Naive thymus-derived CD8-positive, alpha-beta T cell (primary cell): ENCODE measurements at regions not wholly inside any gene's neighbourhood (a gene's known extent, or its start where the extent isn't known, plus 50 kb on each side); places are given as distances from the start of the nearest gene placed in this dataset.

Source experiments
- ATAC-seq, 2 donors: fragments of 150-1000 bp; cut with Tn5 transposase in 1 of 2; sonication (Bioruptor Pico), chemical (Tn5 transposase) in 1 of 2; 1 replicate in 1 of 2; 2 replicates in 1 of 2; pipeline ENCODE4 v1.10.0; 2021; ENCODE audit warnings: mild to moderate bottlenecking in 2 of 2, moderate library complexity in 2 of 2
- POLR2A ChIA-PET: fragments of 350-600 bp; sonication (Branson Sonifier 250); formaldehyde crosslinking; loops from one replicate; lab custom pipeline; 2021; ENCODE audit warnings: antibody characterized with exemption; lab: Charles Lee
- DNase-seq, 10 donors: peaks; one replicate each; pipeline versions ENCODE4 v3.0.0 to v3.0.0-alpha.2; 2020 to 2022
- H3K27ac Mint-ChIP-seq, 10 donors: one replicate each; pipeline ENCODE4 v1.8.0; 2020 to 2022; ENCODE audit warnings: mild to moderate bottlenecking in 10 of 10, mixed read lengths in 10 of 10, moderate library complexity in 4 of 10, inconsistent platforms in 1 of 10
- H3K27me3 Mint-ChIP-seq, 5 donors: one replicate each; pipeline ENCODE4 v1.8.0; 2021 to 2022; ENCODE audit warnings: mixed read lengths in 5 of 5
- H3K36me3 Mint-ChIP-seq, 3 donors: one replicate each; pipeline ENCODE4 v1.8.0; 2020 to 2022; ENCODE audit warnings: mixed read lengths in 3 of 3, mild to moderate bottlenecking in 2 of 3, inconsistent platforms in 1 of 3
- H3K4me1 Mint-ChIP-seq, 4 donors: one replicate each; pipeline ENCODE4 v1.8.0; 2021 to 2022; ENCODE audit warnings: mixed read lengths in 4 of 4
- H3K4me3 Mint-ChIP-seq, 10 donors: one replicate each; pipeline ENCODE4 v1.8.0; 2020 to 2022; ENCODE audit warnings: mild to moderate bottlenecking in 10 of 10, mixed read lengths in 10 of 10, moderate library complexity in 6 of 10, inconsistent platforms in 1 of 10
- H3K9me3 Mint-ChIP-seq, 9 donors: one replicate each; pipeline ENCODE4 v1.8.0; 2020 to 2022; ENCODE audit warnings: mixed read lengths in 9 of 9, mild to moderate bottlenecking in 3 of 9, inconsistent platforms in 1 of 9, moderate library complexity in 1 of 9

- H3K4me1 Mint-ChIP-seq, result peaks cover under 1 to 13% (median 6%) of the 10 kb centered on the region in 4 donors
- no peak overlapping the region for H3K4me3 Mint-ChIP-seq
- H3K9me3 Mint-ChIP-seq, result peaks cover 5 to 22% (median 13%) of the 10 kb centered on the region in 9 donors
- DNase-seq (no peak), ATAC-seq (no peak)
- no peak overlapping the region for H3K27ac Mint-ChIP-seq
- no peaks in the 10 kb centered on the region for H3K27me3 Mint-ChIP-seq
- H3K36me3 Mint-ChIP-seq, result peaks cover 0 to 25% (median 0%) of the 10 kb centered on the region in 3 donors
- POLR2A ChIA-PET, result no interaction called here
Measured at GRCh38 chr13:73273276-73273675, 214.5 kb downstream of the KLF5 start.

GRCh38 chr13:73272831-73273230, 214.0 kb downstream of the KLF5 start:
- ATAC-seq (no peak), DNase-seq (no peak)
- peaks cover 0 to 21% (median 2%) of the 10 kb centered on the region in 3 donors for H3K36me3 Mint-ChIP-seq
- no peaks in the 10 kb centered on the region for H3K27me3 Mint-ChIP-seq
- no peak overlapping the region for H3K4me3 Mint-ChIP-seq
- peaks cover 5 to 21% (median 11%) of the 10 kb centered on the region in 9 donors for H3K9me3 Mint-ChIP-seq
- POLR2A ChIA-PET, result no interaction called here
- H3K4me1 Mint-ChIP-seq, result peaks cover 2 to 13% (median 6%) of the 10 kb centered on the region in 4 donors
- H3K27ac Mint-ChIP-seq, result no peak overlapping the region

GRCh38 chr13:73268306-73268705, 209.5 kb downstream of the KLF5 start:
- no peak for ATAC-seq
- Mint-ChIP-seq H3K36me3 (peaks cover 0 to 11% (median 2%) of the 10 kb centered on the region in 3 donors), H3K9me3 (peaks cover 0 to 12% (median 9%) of the 10 kb centered on the region in 9 donors), H3K27ac (no peak overlapping the region), H3K4me1 (peaks cover 0 to 2% (median 0%) of the 10 kb centered on the region in 4 donors), H3K27me3 (no peaks in the 10 kb centered on the region), H3K4me3 (no peak overlapping the region)
- POLR2A ChIA-PET, result no interaction called here
- no peak for DNase-seq

GRCh38 chr13:73266640-73267180, 207.9 kb downstream of the KLF5 start:
- no peak for DNase-seq
- H3K27me3 Mint-ChIP-seq, result no peaks in the 10 kb centered on the region
- no peak overlapping the region for H3K4me3 Mint-ChIP-seq
- POLR2A ChIA-PET, result no interaction called here
- peaks cover 0 to 12% (median 9%) of the 10 kb centered on the region in 9 donors for H3K9me3 Mint-ChIP-seq
- ATAC-seq, result no peak
- no peak overlapping the region for H3K27ac Mint-ChIP-seq
- peaks cover 0 to 2% (median 0%) of the 10 kb centered on the region in 4 donors for H3K4me1 Mint-ChIP-seq
- H3K36me3 Mint-ChIP-seq, result peaks cover 0 to 11% (median 2%) of the 10 kb centered on the region in 3 donors

- peaks cover 0 to 4% (median 0%) of the 10 kb centered on the region in 5 donors for H3K27me3 Mint-ChIP-seq
- no peak for DNase-seq
- H3K27ac Mint-ChIP-seq, result no peak overlapping the region
- ATAC-seq, result no peak
- H3K36me3 Mint-ChIP-seq, result peaks cover 0 to 2% (median 0%) of the 10 kb centered on the region in 3 donors
- H3K4me1 Mint-ChIP-seq, result no peaks in the 10 kb centered on the region
- H3K4me3 Mint-ChIP-seq, result no peak overlapping the region
- H3K9me3 Mint-ChIP-seq, result no peaks in the 10 kb centered on the region
- POLR2A ChIA-PET, result no interaction called here
Measured at GRCh38 chr13:73262862-73263627, 204.2 kb downstream of the KLF5 start.

- H3K36me3 Mint-ChIP-seq, result peaks cover 0 to 2% (median 0%) of the 10 kb centered on the region in 3 donors
- H3K27ac Mint-ChIP-seq, result no peak overlapping the region
- no peak for ATAC-seq
- no peaks in the 10 kb centered on the region for H3K4me1 Mint-ChIP-seq
- H3K9me3 Mint-ChIP-seq, result no peaks in the 10 kb centered on the region
- POLR2A ChIA-PET, result no interaction called here
- no peak for DNase-seq
- H3K4me3 Mint-ChIP-seq, result no peak overlapping the region
- H3K27me3 Mint-ChIP-seq, result peaks cover 0 to 4% (median 0%) of the 10 kb centered on the region in 5 donors
Measured at GRCh38 chr13:73261739-73262216, 203.0 kb downstream of the KLF5 start.

- Mint-ChIP-seq H3K36me3 (peaks cover 0 to 2% (median 0%) of the 10 kb centered on the region in 3 donors), H3K27ac (no peak overlapping the region), H3K27me3 (peaks cover 0 to 4% (median 0%) of the 10 kb centered on the region in 5 donors), H3K9me3 (no peaks in the 10 kb centered on the region), H3K4me3 (no peak overlapping the region), H3K4me1 (peaks cover 0 to 2% (median 0%) of the 10 kb centered on the region in 4 donors)
- no peak for ATAC-seq
- POLR2A ChIA-PET, result no interaction called here
- no peak for DNase-seq
Measured at GRCh38 chr13:73259061-73260017, 200.5 kb downstream of the KLF5 start.

GRCh38 chr13:73258406-73258805, 199.6 kb downstream of the KLF5 start:
- no peak overlapping the region for H3K4me3 Mint-ChIP-seq
- POLR2A ChIA-PET, result no interaction called here
- H3K27me3 Mint-ChIP-seq, result peaks cover 0 to 4% (median 0%) of the 10 kb centered on the region in 5 donors
- peak overlapping the region in 1 of 10 donors; percentile 25 for H3K27ac Mint-ChIP-seq
- H3K9me3 Mint-ChIP-seq, result no peaks in the 10 kb centered on the region
- ATAC-seq (no peak), DNase-seq (no peak)
- peaks cover 0 to 2% (median 0%) of the 10 kb centered on the region in 4 donors for H3K4me1 Mint-ChIP-seq
- peaks cover 0 to 2% (median 0%) of the 10 kb centered on the region in 3 donors for H3K36me3 Mint-ChIP-seq

- ATAC-seq (no peak), DNase-seq (no peak)
- POLR2A ChIA-PET, result no interaction called here
Measured at GRCh38 chr13:73254827-73255226, 196.0 kb downstream of the KLF5 start.

GRCh38 chr13:73251626-73252265, 192.9 kb downstream of the KLF5 start:
- Mint-ChIP-seq H3K4me3 (no peak overlapping the region), H3K27me3 (no peaks in the 10 kb centered on the region), H3K27ac (no peak overlapping the region), H3K9me3 (peaks cover 0 to 2% (median 0%) of the 10 kb centered on the region in 9 donors), H3K36me3 (no peaks in the 10 kb centered on the region), H3K4me1 (peaks cover 0 to 2% (median 0%) of the 10 kb centered on the region in 4 donors)
- no peak for DNase-seq
- ATAC-seq, result no peak
- POLR2A ChIA-PET, result no interaction called here

More at GRCh38 chr13:73254827-73255226, 196.0 kb downstream of the KLF5 start:
- peaks cover 0 to 4% (median 0%) of the 10 kb centered on the region in 5 donors for H3K27me3 Mint-ChIP-seq
- peaks cover 0 to under 1% (median 0%) of the 10 kb centered on the region in 9 donors for H3K9me3 Mint-ChIP-seq
- peaks cover 0 to 2% (median 0%) of the 10 kb centered on the region in 4 donors for H3K4me1 Mint-ChIP-seq
- no peak overlapping the region for H3K4me3 Mint-ChIP-seq
- peaks cover 0 to 2% (median 0%) of the 10 kb centered on the region in 3 donors for H3K36me3 Mint-ChIP-seq
- no peak overlapping the region for H3K27ac Mint-ChIP-seq

- POLR2A ChIA-PET, result no interaction called here
- no peak for DNase-seq
- H3K36me3 Mint-ChIP-seq, result no peaks in the 10 kb centered on the region
- peaks cover 0 to 2% (median 0%) of the 10 kb centered on the region in 9 donors for H3K9me3 Mint-ChIP-seq
- H3K4me1 Mint-ChIP-seq, result peaks cover 0 to 2% (median 0%) of the 10 kb centered on the region in 4 donors
- no peaks in the 10 kb centered on the region for H3K27me3 Mint-ChIP-seq
- H3K4me3 Mint-ChIP-seq, result no peak overlapping the region
- H3K27ac Mint-ChIP-seq, result no peak overlapping the region
- ATAC-seq, result no peak
Measured at GRCh38 chr13:73250061-73250460, 191.3 kb downstream of the KLF5 start.
